H9 (cell line): ENCODE measurements at regions not wholly inside any gene's neighbourhood (a gene's known extent, or its start where the extent isn't known, plus 50 kb on each side); places are given as distances from the start of the nearest gene placed in this dataset.

Source experiments
- DNase-seq: peaks from one replicate; pipeline ENCODE4 v3.0.0-alpha.2; 2017
- H2AFZ ChIP-seq: one replicate; pipeline ENCODE4 v1.6.1; 2013; ENCODE audit warnings: mild to moderate bottlenecking, low read length, control low read depth, moderate library complexity
- H2AK5ac ChIP-seq: 2 replicates; pipeline ENCODE4 v1.6.1; 2013; ENCODE audit warnings: low read length, control low read depth, mixed read lengths; ENCODE audit not compliant: insufficient read length
- H2BK120ac ChIP-seq: one replicate; pipeline ENCODE4 v1.6.1; 2013; ENCODE audit warnings: low read depth, mild to moderate bottlenecking, low read length, control low read depth, inconsistent platforms; ENCODE audit not compliant: poor library complexity, severe bottlenecking
- H2BK12ac ChIP-seq: 2 replicates; pipeline ENCODE4 v1.6.1; 2013; ENCODE audit warnings: low read length, control low read depth, mixed read lengths, low read depth; ENCODE audit not compliant: insufficient read length
- H2BK15ac ChIP-seq: 2 replicates; pipeline ENCODE4 v1.6.1; 2013; ENCODE audit warnings: low read depth, low read length, control low read depth
- H2BK20ac ChIP-seq: one replicate; pipeline ENCODE4 v1.6.1; 2013; ENCODE audit warnings: low read depth, mild to moderate bottlenecking, low read length, control low read depth, inconsistent platforms; ENCODE audit not compliant: poor library complexity, severe bottlenecking
- H2BK5ac ChIP-seq: 2 replicates; pipeline ENCODE4 v1.6.1; 2013; ENCODE audit warnings: low read length, control low read depth, mixed read lengths; ENCODE audit not compliant: insufficient read length
- H3K14ac ChIP-seq: 2 replicates; pipeline ENCODE4 v1.6.1; 2013; ENCODE audit warnings: low read length, control low read depth; ENCODE audit not compliant: insufficient read depth
- H3K18ac ChIP-seq: 2 replicates; pipeline ENCODE4 v1.6.1; 2013; ENCODE audit warnings: low read depth, mild to moderate bottlenecking, mixed read lengths, low read length, control low read depth; ENCODE audit not compliant: insufficient read length
- H3K23ac ChIP-seq: 2 replicates; pipeline ENCODE4 v1.6.1; 2013; ENCODE audit warnings: low read length, control low read depth, mixed read lengths, low read depth; ENCODE audit not compliant: insufficient read length
- H3K23me2 ChIP-seq: 2 replicates; pipeline ENCODE4 v1.6.1; 2013; ENCODE audit warnings: low read depth, mild to moderate bottlenecking, mixed read lengths, low read length, control low read depth; ENCODE audit not compliant: insufficient read length, poor library complexity, severe bottlenecking
- H3K27ac ChIP-seq: 2 replicates; pipeline ENCODE4 v1.5.1; 2013; ENCODE audit warnings: low read length, control low read depth, mixed read lengths, low read depth; ENCODE audit not compliant: insufficient read length
- H3K27me3 ChIP-seq: 2 replicates; pipeline ENCODE4 v1.6.1; 2013; ENCODE audit warnings: low read length, control low read depth, inconsistent platforms; ENCODE audit not compliant: insufficient read depth
- H3K4ac ChIP-seq: 2 replicates; pipeline ENCODE4 v1.6.1; 2013; ENCODE audit warnings: low read depth, mild to moderate bottlenecking, control low read depth, inconsistent platforms, low read length, moderate library complexity
- H3K4me1 ChIP-seq: 2 replicates; pipeline ENCODE4 v1.6.1; 2013; ENCODE audit warnings: low read length, control low read depth, inconsistent platforms; ENCODE audit not compliant: insufficient read depth
- H3K4me2 ChIP-seq: 2 replicates; pipeline ENCODE4 v1.6.1; 2013; ENCODE audit warnings: low read length, control low read depth, mixed read lengths; ENCODE audit not compliant: insufficient read length, insufficient read depth
- H3K56ac ChIP-seq: 2 replicates; pipeline ENCODE4 v1.6.1; 2013; ENCODE audit warnings: low read depth, mild to moderate bottlenecking, mixed read lengths, low read length, control low read depth; ENCODE audit not compliant: insufficient read length
- H3K79me1 ChIP-seq: 2 replicates; pipeline ENCODE4 v1.6.1; 2013; ENCODE audit warnings: low read depth, mild to moderate bottlenecking, moderate library complexity, low read length, control low read depth, inconsistent platforms; ENCODE audit not compliant: insufficient read depth, poor library complexity, severe bottlenecking
- H3K79me2 ChIP-seq: 2 replicates; pipeline ENCODE4 v1.6.1; 2013; ENCODE audit warnings: low read length, control low read depth, inconsistent platforms; ENCODE audit not compliant: insufficient read depth
- H3K9ac ChIP-seq: 2 replicates; pipeline ENCODE4 v1.6.1; 2013; ENCODE audit warnings: low read length, control low read depth, mixed read lengths; ENCODE audit not compliant: insufficient read length; ENCODE audit errors: extremely low read depth
- H3K9me3 ChIP-seq: one replicate; pipeline ENCODE4 v1.6.1; 2013; ENCODE audit warnings: low read depth, low read length, inconsistent platforms; ENCODE audit not compliant: control insufficient read depth
- H3T11ph ChIP-seq: one replicate; pipeline ENCODE4 v1.6.1; 2013; ENCODE audit warnings: mild to moderate bottlenecking, low read length, control low read depth, inconsistent platforms
- H4K20me1 ChIP-seq: one replicate; pipeline ENCODE4 v1.6.1; 2013; ENCODE audit not compliant: control insufficient read depth, insufficient read length, insufficient read depth
- H4K5ac ChIP-seq: 2 replicates; pipeline ENCODE4 v1.6.1; 2013; ENCODE audit warnings: low read depth, mild to moderate bottlenecking, mixed read lengths, low read length, control low read depth; ENCODE audit not compliant: insufficient read length
- H4K8ac ChIP-seq: replicated peaks from 2 replicates; pipeline ENCODE4 v1.6.1; 2013; ENCODE audit warnings: low read length, control low read depth, mixed read lengths, low read depth; ENCODE audit not compliant: insufficient read length
- H4K91ac ChIP-seq: 2 replicates; pipeline ENCODE4 v1.6.1; 2013; ENCODE audit warnings: low read depth, mild to moderate bottlenecking, moderate library complexity, mixed read lengths, low read length, control low read depth; ENCODE audit not compliant: insufficient read length
- H3K27ac Mint-ChIP-seq, 3 experiments: 2 replicates in 2 of 3; 3 replicates in 1 of 3; pipeline ENCODE4 v1.8.0; 2020 to 2021; ENCODE audit warnings: mixed read lengths in 3 of 3, mild to moderate bottlenecking in 1 of 3, moderate library complexity in 1 of 3
- H3K27me3 Mint-ChIP-seq: 2 replicates; pipeline ENCODE4 v1.8.0; 2021; ENCODE audit warnings: low read depth, mild to moderate bottlenecking, moderate library complexity, mixed read lengths
- H3K36me3 Mint-ChIP-seq, 3 experiments: 2 replicates in 2 of 3; 3 replicates in 1 of 3; pipeline ENCODE4 v1.8.0; 2020 to 2021; ENCODE audit warnings: low read depth in 3 of 3, mixed read lengths in 3 of 3; ENCODE audit not compliant: insufficient read depth in 1 of 3
- H3K4me1 Mint-ChIP-seq, 2 experiments: 2 replicates each; pipeline ENCODE4 v1.8.0; 2020; ENCODE audit warnings: mixed read lengths in 2 of 2
- H3K4me3 Mint-ChIP-seq, 2 experiments: 2 replicates in 1 of 2; 3 replicates in 1 of 2; pipeline ENCODE4 v1.8.0; 2020 to 2021; ENCODE audit warnings: mild to moderate bottlenecking in 2 of 2, mixed read lengths in 2 of 2, moderate library complexity in 1 of 2
- H3K9me3 Mint-ChIP-seq, 2 experiments: 2 replicates in 1 of 2; 3 replicates in 1 of 2; pipeline ENCODE4 v1.8.0; 2020; ENCODE audit warnings: mild to moderate bottlenecking in 2 of 2, mixed read lengths in 2 of 2, moderate library complexity in 1 of 2
- CTCF ChIP-seq: fragments of 200-600 bp; sonication (generic); conservative IDR thresholded peaks from 3 replicates; pipeline ENCODE4 v1.8.0; 2021; ENCODE audit warnings: antibody characterized with exemption, mild to moderate bottlenecking
- WGBS: extraction: QIAGEN DNeasy Blood & Tissue Kit; methylation state at CpG from one replicate; pipeline ENCODE4 v1.1.7; 2013; ENCODE audit warnings: missing lambda C conversion rate, low lambda C conversion rate, mixed read lengths; ENCODE audit not compliant: insufficient read length; ENCODE audit errors: extremely low coverage; 5-methylcytosine and 5-hydroxymethylcytosine counted together

- Histone ChIP-seq H3K4ac (no peak overlapping the region), H3T11ph (no peak overlapping the region), H4K5ac (no peak overlapping the region), H3K9me3 (no peaks in the 10 kb centered on the region), H2BK15ac (no peak overlapping the region), H2BK20ac (no peak overlapping the region), H3K27ac (no peak overlapping the region), H3K4me2 (no peak overlapping the region), H3K79me1 (no peaks in the 10 kb centered on the region), H3K23ac (no peak overlapping the region), H3K4me1 (peaks cover 3% of the 10 kb centered on the region; the same call in 1 of the 2 replicates), H3K14ac (no peak overlapping the region), H3K18ac (no peak overlapping the region), H4K91ac (no peak overlapping the region), H4K20me1 (no peaks in the 10 kb centered on the region), H2AFZ (no peak overlapping the region), H2AK5ac (no peak overlapping the region), H3K56ac (no peak overlapping the region), H3K79me2 (no peaks in the 10 kb centered on the region), H3K27me3 (no peaks in the 10 kb centered on the region), H2BK120ac (no peak overlapping the region), H3K9ac (no peak overlapping the region), H2BK12ac (no peak overlapping the region), H2BK5ac (no peak overlapping the region), H4K8ac (no peak overlapping the region), H3K23me2 (no peaks in the 10 kb centered on the region)
- WGBS = no CpG with 5 or more reads among the region's 1 CpG
- Mint-ChIP-seq H3K4me3 (no peak overlapping the region), H3K27ac (no peak overlapping the region), H3K9me3 (peaks cover 0 to 2% of the 10 kb centered on the region in 2 experiments; a peak in 1 of 5 replicates), H3K36me3 (no peaks in the 10 kb centered on the region), H3K27me3 (no peaks in the 10 kb centered on the region), H3K4me1 (peaks cover 22 to 25% of the 10 kb centered on the region in 2 experiments)
- no peak for DNase-seq
- TF ChIP-seq CTCF = no peak
These were observed 1844.3 kb downstream of the MAT2B start for GRCh38 chr5:165349735-165350134.
